Right lobe of liver (tissue), 6 donors: ENCODE measurements at regions not wholly inside any gene's neighbourhood (a gene's known extent, or its start where the extent isn't known, plus 50 kb on each side); places are given as distances from the start of the nearest gene placed in this dataset.

Experiments
- ATAC-seq, 4 donors: fragments of 200-7000 bp; cut with Tn5 transposase; one replicate each; pipeline ENCODE4 v1.9.1; 2020; ENCODE audit warnings: mild to moderate bottlenecking in 4 of 4, moderate library complexity in 4 of 4
- DNase-seq, 3 donors: peaks; one replicate each; pipeline ENCODE4 v3.0.0-alpha.2; 2020
- H3K27ac ChIP-seq, 3 donors: fragments of 200-600 bp; one replicate each; pipeline ENCODE4 v1.8.0; 2022
- H3K27me3 ChIP-seq, 2 donors: fragments of 200-600 bp; one replicate each; pipeline ENCODE4 v1.8.0; 2022
- H3K36me3 ChIP-seq, 4 donors: fragments of 200-600 bp; sonication (generic) in 1 of 4; one replicate each; pipeline versions ENCODE4 v1.5.1 to v1.8.0; 2017 to 2022; ENCODE audit warnings: control low read depth in 1 of 4
- H3K4me1 ChIP-seq, 4 donors: fragments of 200-600 bp; sonication (generic) in 1 of 4; one replicate each; pipeline versions ENCODE4 v1.5.1 to v1.8.0; 2017 to 2022; ENCODE audit warnings: control low read depth in 1 of 4
- H3K4me3 ChIP-seq, 3 donors: fragments of 200-600 bp; one replicate each; pipeline ENCODE4 v1.8.0; 2022
- H3K9me3 ChIP-seq, 4 donors: fragments of 200-600 bp; sonication (generic) in 1 of 4; one replicate each; pipeline versions ENCODE4 v1.5.1 to v1.8.0; 2017 to 2022; ENCODE audit warnings: control low read depth in 1 of 4
- CTCF ChIP-seq, 4 donors: fragments of 200-600 bp in 3 of 4; fragments of 450-650 bp in 1 of 4; IDR thresholded peaks; one replicate each; pipeline versions ENCODE4 v1.5.1 to v1.8.0; 2016 to 2022; ENCODE audit warnings: antibody characterized with exemption in 4 of 4, mild to moderate bottlenecking in 2 of 4
- POLR2A ChIP-seq: fragments of 450-650 bp; IDR thresholded peaks from one replicate; pipeline ENCODE4 v1.6.1; 2017; ENCODE audit warnings: antibody characterized with exemption, mild to moderate bottlenecking
- WGBS: methylation state at CpG from one replicate; pipeline ENCODE4 v1.1.6; 2018; ENCODE audit warnings: low coverage, low lambda C conversion rate; ENCODE audit not compliant: insufficient coverage; ENCODE audit errors: missing lambda C conversion rate; 5-methylcytosine and 5-hydroxymethylcytosine counted together
- intact Hi-C, 2 donors: fragments of 100-400 bp; cut with DNase I; formaldehyde crosslinking; loops; one replicate each; pipeline versions ENCODE4 v1.11.2 to v1.14.1; 2022
- donor health status: DM: no; HTN: yes; CAD: no.
- donor health status: DM: no; HTN: no; CAD: no.
- donor health status: DM: no; HTN: no; CAD: no.
- donor health status: DM: no; HTN: yes; CAD: no.
- donor health status: DM: no; HTN: yes; CAD: no.

GRCh38 chr5:13215370-13215769 is 729.1 kb downstream of the DNAH5 start:
- TF ChIP-seq POLR2A (no peak), CTCF (IDR thresholded peaks at IDR 0.05) (no peak)
- ATAC-seq (no peak), DNase-seq (no peak)
- no CpG with 5 or more reads among the region's 2 CpGs for WGBS
- no peaks in the 10 kb centered on the region for H3K36me3 ChIP-seq
- intact Hi-C loops: no loop called here
- H3K4me3 ChIP-seq: no peak overlapping the region
- no peaks in the 10 kb centered on the region for H3K27me3 ChIP-seq
- no peak overlapping the region for H3K27ac ChIP-seq
- H3K4me1 ChIP-seq: no peaks in the 10 kb centered on the region
- H3K9me3 ChIP-seq: no peaks in the 10 kb centered on the region

- ATAC-seq: no peak
- WGBS: 14% methylated on average over 1 of the region's 1 CpG
Measured at GRCh38 chr5:13214182-13214581, 730.3 kb downstream of the DNAH5 start.

GRCh38 chr5:13212886-13213285 is 731.6 kb downstream of the DNAH5 start:
- Histone ChIP-seq H3K9me3 (no peaks in the 10 kb centered on the region), H3K4me1 (no peaks in the 10 kb centered on the region), H3K4me3 (no peak overlapping the region), H3K27me3 (no peaks in the 10 kb centered on the region), H3K36me3 (no peaks in the 10 kb centered on the region), H3K27ac (no peak overlapping the region)
- ATAC-seq (no peak), DNase-seq (no peak)
- WGBS: 55% methylated on average over 4 of the region's 4 CpGs
- TF ChIP-seq POLR2A (no peak), CTCF (IDR thresholded peaks at IDR 0.05) (no peak)
- intact Hi-C loops: no loop called here

More at GRCh38 chr5:13214182-13214581, 730.3 kb downstream of the DNAH5 start:
- H3K4me3 ChIP-seq: no peak overlapping the region
- no peaks in the 10 kb centered on the region for H3K27me3 ChIP-seq
- no peak overlapping the region for H3K27ac ChIP-seq
- no peaks in the 10 kb centered on the region for H3K4me1 ChIP-seq
- no peaks in the 10 kb centered on the region for H3K36me3 ChIP-seq
- TF ChIP-seq POLR2A (no peak), CTCF (IDR thresholded peaks at IDR 0.05) (no peak)
- intact Hi-C loops: no loop called here
- no peaks in the 10 kb centered on the region for H3K9me3 ChIP-seq
- DNase-seq: no peak

- DNase-seq (no peak), ATAC-seq (no peak)
- 86% methylated on average over 1 of the region's 1 CpG for WGBS
- Histone ChIP-seq H3K4me1 (no peaks in the 10 kb centered on the region), H3K36me3 (no peaks in the 10 kb centered on the region), H3K4me3 (no peak overlapping the region), H3K27me3 (no peaks in the 10 kb centered on the region), H3K9me3 (no peaks in the 10 kb centered on the region), H3K27ac (no peak overlapping the region)
- intact Hi-C loops: no loop called here
- TF ChIP-seq POLR2A (no peak), CTCF (IDR thresholded peaks at IDR 0.05) (no peak)
Measured at GRCh38 chr5:13211064-13211463, 733.4 kb downstream of the DNAH5 start.

- no peak for ATAC-seq
- intact Hi-C loops: no loop called here
- Histone ChIP-seq H3K4me3 (no peak overlapping the region), H3K27me3 (no peaks in the 10 kb centered on the region), H3K36me3 (no peaks in the 10 kb centered on the region), H3K4me1 (no peaks in the 10 kb centered on the region), H3K27ac (no peak overlapping the region), H3K9me3 (no peaks in the 10 kb centered on the region)
- no peak for DNase-seq
- TF ChIP-seq POLR2A (no peak), CTCF (IDR thresholded peaks at IDR 0.05) (no peak)
Measured at GRCh38 chr5:13207112-13207511, 737.4 kb downstream of the DNAH5 start.
